GM18870 (cell line): ENCODE measurements at regions not wholly inside any gene's neighbourhood (a gene's known extent, or its start where the extent isn't known, plus 50 kb on each side); places are given as distances from the start of the nearest gene placed in this dataset.
"Not testable (repeated sequence)": the region's sequence is repeated elsewhere in the genome, so short reads cannot be mapped to it uniquely, and the experiment has no call there.

Experiments
- ATAC-seq: cut with Tn5 transposase; IDR thresholded peaks from one replicate; pipeline ENCODE4 v1.9.1; 2021; ENCODE audit warnings: moderate library complexity; ENCODE audit not compliant: unreplicated experiment

- ATAC-seq, result no peak
Measured at GRCh38 chr3:24683090-24683489, 188.4 kb upstream of the THRB start.

- ATAC-seq, result no peak
Measured at GRCh38 chr3:24683633-24684384, 189.2 kb upstream of the THRB start.

- no peak for ATAC-seq
Measured at GRCh38 chr3:24684506-24685023, 189.9 kb upstream of the THRB start.

- ATAC-seq, result peak; percentile 66
Measured at GRCh38 chr3:24686808-24687207, 192.2 kb upstream of the THRB start.

GRCh38 chr3:24687671-24688070, 193.0 kb upstream of the THRB start:
- no peak for ATAC-seq

- ATAC-seq, result no peak
Measured at GRCh38 chr3:24688446-24689148, 193.9 kb upstream of the THRB start.

GRCh38 chr3:24689353-24689752, 194.7 kb upstream of the THRB start:
- no peak for ATAC-seq

GRCh38 chr3:24690777-24691176, 196.1 kb upstream of the THRB start:
- ATAC-seq, result no peak

- ATAC-seq, result not testable (repeated sequence)
Measured at GRCh38 chr3:24699078-24699477, 204.4 kb upstream of the THRB start.

- no peak for ATAC-seq
Measured at GRCh38 chr3:24704496-24704895, 209.8 kb upstream of the THRB start.

GRCh38 chr3:24707936-24708335, 213.3 kb upstream of the THRB start:
- no peak for ATAC-seq

- no peak for ATAC-seq
Measured at GRCh38 chr3:24709956-24710355, 215.3 kb upstream of the THRB start.

GRCh38 chr3:24713516-24713915, 218.9 kb upstream of the THRB start:
- no peak for ATAC-seq

- ATAC-seq, result no peak
Measured at GRCh38 chr3:24714436-24714835, 219.8 kb upstream of the THRB start.

GRCh38 chr3:24715171-24715792, 220.6 kb upstream of the THRB start:
- ATAC-seq, result no peak

- ATAC-seq, result no peak
Measured at GRCh38 chr3:24722087-24722486, 227.4 kb upstream of the THRB start.

- no peak for ATAC-seq
Measured at GRCh38 chr3:24725514-24726255, 231.0 kb upstream of the THRB start.

- ATAC-seq, result no peak
Measured at GRCh38 chr3:24726423-24726822, 231.8 kb upstream of the THRB start.

- ATAC-seq, result no peak
Measured at GRCh38 chr3:24730173-24730572, 235.5 kb upstream of the THRB start.

- no peak for ATAC-seq
Measured at GRCh38 chr3:24734019-24734418, 239.4 kb upstream of the THRB start.

GRCh38 chr3:24736701-24737100, 242.1 kb upstream of the THRB start:
- no peak for ATAC-seq
